ENCODE measurements at regions not wholly inside any gene's neighbourhood (a gene's known extent, or its start where the extent isn't known, plus 50 kb on each side); places are given as distances from the start of the nearest gene placed in this dataset.
A peak's percentile ranks its signal among the peaks of the same experiment; 100 is the strongest.
"Not testable (repeated sequence)": the region's sequence is repeated elsewhere in the genome, so short reads cannot be mapped to it uniquely, and the experiment has no call there.

DNA sequence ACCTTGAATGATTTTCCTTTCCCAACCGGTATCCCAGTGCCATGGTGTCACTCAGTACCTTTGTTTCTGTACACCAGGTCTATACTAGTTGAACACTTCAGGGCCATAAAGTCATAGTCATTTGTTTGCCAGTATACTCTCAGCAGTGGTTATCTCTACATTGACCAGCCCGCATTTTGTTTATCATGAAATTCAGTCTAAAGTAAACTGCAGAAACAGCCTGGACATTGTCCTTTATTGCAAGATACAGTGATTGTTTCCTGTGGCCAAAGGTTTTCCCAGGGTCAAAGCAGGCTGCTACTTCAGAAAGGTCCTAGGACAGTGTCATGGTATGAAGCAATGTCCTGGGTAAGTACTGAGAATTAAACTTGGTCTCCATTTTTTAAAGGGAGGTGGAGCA, 407.4 kb downstream of the RWDD3 start:
- DNase-seq (ENCODE audit: low spot score), result no peak
- no peak for ATAC-seq
- intact Hi-C loops (cut with DNase I), result no loop called here

DNA sequence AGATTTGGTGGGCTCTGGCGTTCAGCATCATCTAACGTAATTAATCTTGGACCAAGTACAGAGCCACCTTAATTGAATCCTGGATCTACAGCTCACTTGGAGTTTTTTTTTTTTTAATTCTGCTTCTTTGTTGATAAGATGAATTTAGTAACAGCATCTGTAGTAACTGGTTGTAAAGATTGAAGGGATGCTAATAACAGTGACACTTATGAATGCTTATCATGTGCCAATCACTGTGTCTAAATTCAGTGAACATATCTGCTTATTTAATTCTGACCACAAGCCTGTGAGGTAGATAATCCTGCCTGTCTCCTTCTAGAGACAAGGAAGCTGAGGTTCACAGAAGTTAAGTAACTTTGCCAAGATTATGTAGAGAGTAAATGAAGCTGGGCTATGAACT, 408.0 kb downstream of the RWDD3 start:
- intact Hi-C loops (cut with DNase I), result loop anchor here (1.0 kb wide), 1 partner anchor 31 kb away; no protein-coding TSS in a partner anchor
- DNase-seq (ENCODE audit: low spot score) (no peak), ATAC-seq (no peak)

DNA sequence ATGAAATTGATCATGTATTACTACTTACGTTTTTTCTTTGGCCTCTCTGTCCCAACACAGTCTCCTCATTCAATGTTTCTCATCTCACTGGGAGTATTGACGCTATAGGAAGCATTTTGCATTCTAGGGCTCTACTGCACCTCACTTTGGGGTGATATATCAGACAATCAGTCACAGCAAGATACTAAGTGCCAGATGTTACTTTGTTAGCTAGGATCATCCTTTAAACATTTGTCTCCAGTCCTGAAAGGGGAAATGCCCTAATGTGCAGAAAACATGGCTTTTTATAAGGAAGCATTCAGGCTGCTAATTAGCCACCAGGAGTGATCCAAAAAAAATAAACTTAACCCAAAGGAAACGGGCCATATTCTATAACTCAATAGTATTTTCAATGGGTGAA, 409.1 kb downstream of the RWDD3 start:
- intact Hi-C loops (cut with DNase I), result no loop called here
- ATAC-seq (no peak), DNase-seq (ENCODE audit: low spot score) (no peak)

DNA sequence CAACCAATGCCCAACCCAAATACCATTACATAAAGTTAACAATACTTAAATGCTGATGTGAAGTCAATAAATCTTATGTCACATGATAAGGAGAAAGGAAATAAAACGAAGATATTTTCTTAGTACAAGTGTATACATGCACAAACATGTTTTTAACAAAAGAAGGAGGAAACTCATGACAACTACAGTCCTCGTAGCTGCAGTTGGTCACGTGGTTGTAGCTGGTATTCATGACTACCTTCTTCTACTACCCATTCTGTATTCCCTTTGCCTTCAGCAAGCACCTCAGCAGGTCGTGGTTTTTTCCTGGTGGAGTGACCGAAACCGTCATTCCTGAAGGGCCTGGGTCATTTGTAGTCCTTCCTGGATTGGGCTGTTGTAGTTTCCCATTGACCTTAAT, 411.1 kb downstream of the RWDD3 start:
- ATAC-seq; DNase-seq (ENCODE audit: low spot score); intact Hi-C loops (cut with DNase I): not testable (repeated sequence)

DNA sequence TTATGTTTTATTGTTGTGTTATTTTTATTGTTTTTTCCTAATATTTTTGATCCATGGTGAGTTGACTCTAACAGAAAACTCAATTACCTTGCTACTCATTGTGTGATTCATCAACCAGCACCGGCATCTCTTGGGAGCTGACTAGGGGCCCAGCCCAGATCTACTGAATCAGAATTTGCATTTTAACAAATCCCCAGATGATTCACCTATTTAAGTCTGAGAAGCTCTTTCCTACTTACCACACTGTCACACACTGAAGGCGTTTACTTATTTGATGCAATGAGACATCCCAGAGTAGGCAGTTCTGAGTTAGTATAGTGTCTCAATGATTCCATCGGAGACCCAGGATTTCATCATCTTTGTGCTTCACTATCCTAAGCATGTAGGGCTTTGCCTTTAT, 416.6 kb downstream of the RWDD3 start:
- ATAC-seq, result no peak
- intact Hi-C loops (cut with DNase I), result no loop called here
- DNase-seq (ENCODE audit: low spot score), result no peak

DNA sequence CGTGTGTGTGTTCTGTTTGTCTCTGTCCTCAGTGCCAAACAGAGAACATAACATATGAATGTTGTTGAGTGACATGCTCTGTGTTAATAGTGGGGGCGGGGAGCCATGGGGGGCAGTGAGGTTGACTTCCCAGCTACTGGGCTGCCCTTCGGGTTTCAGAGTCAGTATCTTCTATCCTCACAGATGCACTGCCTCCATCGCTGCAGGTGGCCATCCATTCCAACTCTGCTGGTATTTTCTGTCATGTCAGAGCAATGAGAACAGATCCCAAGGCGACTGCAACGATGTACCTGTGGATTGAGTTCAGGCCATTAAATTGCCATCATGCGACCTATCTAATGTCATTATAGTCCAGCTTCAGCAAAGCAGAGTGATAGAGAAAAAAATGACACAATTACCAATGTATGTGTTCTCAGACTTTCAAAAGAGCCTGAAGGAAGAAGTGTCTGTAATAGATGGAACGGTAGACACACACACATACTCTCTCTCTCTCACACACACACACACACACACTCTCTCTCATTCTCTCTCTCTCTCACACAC, 418.5 kb downstream of the RWDD3 start:
- DNase-seq (ENCODE audit: low spot score) (no peak), ATAC-seq (no peak)
- intact Hi-C loops (cut with DNase I), result no loop called here

DNA sequence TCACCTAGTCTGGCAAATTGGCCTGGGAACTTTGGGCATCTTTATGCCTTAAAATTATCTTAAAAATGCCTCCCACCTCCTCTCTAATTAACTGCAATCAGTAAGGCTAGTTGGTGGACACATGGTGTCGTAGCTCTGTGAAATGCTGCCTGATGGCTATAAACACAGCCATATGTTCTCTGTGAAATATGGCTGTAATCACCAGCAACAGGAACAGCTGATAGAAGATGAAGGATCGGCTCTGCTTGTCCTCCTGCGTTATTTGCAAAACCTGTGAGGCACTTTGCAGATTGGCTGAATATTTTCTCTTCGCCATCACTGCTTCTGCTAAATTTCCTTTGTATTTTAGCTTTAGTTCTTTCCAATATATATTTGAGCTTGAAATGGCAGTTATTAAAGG, 419.6 kb downstream of the RWDD3 start:
- no peak for DNase-seq (ENCODE audit: low spot score)
- no peak for ATAC-seq
- intact Hi-C loops (cut with DNase I), result no loop called here

DNA sequence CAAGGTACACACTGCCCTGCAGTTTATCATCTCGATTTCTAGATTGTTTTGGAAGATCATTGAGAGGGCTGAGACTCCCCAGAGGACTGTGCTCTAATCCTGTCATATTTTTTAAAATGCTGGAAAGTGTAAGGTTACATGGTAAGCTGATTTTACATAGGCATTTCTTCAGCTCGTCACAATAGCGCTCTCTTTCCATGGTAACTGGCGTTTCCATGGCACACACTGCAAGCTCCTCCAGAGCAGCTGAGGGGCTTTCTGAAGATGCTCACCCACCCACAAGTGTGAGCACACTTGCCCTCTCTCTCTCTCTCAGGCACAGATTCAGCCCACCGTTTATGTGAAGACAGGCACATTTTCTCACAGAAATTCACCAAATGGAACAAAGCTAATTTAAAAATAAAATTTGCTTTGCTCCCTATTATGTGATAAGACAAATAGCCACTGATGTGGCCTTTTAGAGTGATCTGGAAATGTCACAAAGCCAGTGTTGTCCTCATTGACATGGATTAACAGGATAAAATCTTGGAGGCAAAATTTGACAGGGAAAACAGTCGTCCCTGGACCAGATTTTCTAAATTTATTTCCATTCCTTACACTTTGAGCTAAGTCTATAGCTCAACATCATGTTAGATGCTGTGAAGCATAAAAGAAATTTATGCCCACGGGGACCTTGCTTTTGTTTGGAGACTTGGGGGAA, 421.5 kb downstream of the RWDD3 start:
- intact Hi-C loops (cut with DNase I), result no loop called here
- DNase-seq (ENCODE audit: low spot score) (no peak), ATAC-seq (no peak)

DNA sequence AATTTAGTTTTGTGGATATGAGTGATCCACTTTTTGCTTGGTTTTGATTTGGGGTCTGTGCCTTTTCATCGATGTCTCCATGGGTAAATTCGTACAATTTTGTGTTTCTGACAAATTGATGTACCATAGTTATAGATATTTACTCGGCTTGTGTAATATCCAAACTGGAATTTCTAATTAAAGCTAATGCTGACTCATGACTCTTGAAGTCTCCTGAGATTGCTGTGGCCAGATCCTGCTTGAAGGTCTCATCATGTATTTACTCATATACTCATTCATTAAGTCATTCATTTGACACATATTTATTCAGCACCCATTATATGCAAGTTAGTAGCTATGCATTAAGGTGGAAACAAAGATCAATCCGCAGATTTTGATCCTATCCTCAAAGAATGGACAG, 423.2 kb downstream of the RWDD3 start:
- no peak for DNase-seq (ENCODE audit: low spot score)
- ATAC-seq, result no peak
- intact Hi-C loops (cut with DNase I), result no loop called here

DNA sequence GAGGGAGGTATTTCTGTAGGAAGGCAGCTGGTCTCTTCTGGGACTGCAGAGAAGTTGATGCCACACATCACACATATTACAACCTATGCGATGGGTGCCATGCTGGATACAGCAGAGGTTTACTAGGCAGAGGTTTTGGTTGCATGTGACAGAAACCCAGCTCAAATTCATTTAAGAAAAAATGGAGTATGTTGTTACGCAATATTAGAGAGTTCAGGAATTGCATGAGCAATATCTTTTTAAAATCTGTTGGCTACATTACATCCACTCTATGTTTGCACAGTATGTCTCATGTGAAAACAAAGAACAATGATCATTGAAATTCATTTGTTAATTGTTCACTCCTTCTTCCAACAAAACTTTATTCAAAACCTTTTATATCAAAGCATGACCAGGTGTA, 425.2 kb downstream of the RWDD3 start:
- no peak for ATAC-seq
- intact Hi-C loops (cut with DNase I), result no loop called here

DNA sequence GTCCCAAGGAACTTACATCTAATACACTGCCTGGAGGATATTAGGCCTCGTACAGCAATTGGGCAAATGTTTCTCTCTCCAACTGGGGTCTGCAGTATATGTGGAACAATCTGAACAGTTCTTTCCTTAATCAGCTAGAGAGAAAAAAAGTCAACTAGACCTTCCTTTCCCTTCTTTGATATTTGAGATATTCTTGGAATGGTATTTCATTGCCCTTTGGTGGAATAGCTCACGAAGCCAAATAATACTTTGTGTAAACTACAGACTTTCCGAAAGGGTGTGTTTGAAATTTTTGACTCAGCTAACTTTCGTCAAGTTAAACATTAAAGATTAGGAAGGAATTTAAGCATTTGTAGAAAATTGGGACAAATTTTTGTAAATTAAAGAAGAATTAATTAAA, 425.6 kb downstream of the RWDD3 start:
- intact Hi-C loops (cut with DNase I), result no loop called here

More for the DNA sequence above, 425.2 kb downstream of the RWDD3 start:
- no peak for DNase-seq (ENCODE audit: low spot score)

DNA sequence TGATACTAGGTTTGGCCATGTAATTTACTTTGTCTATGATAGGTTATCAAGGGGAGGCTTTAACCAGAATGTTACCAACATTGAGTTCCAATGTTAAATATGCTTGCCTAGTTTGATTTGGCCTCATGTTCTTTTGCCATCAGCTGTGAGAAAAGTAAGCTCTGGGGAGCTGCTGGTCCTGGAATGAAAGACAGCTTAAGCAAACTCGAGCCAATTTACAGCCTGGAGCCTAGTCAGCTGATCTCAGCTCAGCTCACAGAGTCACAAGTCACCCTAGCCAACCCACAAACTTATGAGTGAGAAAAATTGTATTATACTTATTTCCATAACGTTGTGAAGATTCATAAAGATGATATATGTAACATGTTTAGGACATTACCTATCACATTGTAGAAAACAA, 426.7 kb downstream of the RWDD3 start:
- intact Hi-C loops (cut with DNase I), result no loop called here
- DNase-seq (ENCODE audit: low spot score) (no peak), ATAC-seq (peak; percentile 42)

More for the DNA sequence above, 425.6 kb downstream of the RWDD3 start:
- DNase-seq (ENCODE audit: low spot score) (no peak), ATAC-seq (no peak)

DNA sequence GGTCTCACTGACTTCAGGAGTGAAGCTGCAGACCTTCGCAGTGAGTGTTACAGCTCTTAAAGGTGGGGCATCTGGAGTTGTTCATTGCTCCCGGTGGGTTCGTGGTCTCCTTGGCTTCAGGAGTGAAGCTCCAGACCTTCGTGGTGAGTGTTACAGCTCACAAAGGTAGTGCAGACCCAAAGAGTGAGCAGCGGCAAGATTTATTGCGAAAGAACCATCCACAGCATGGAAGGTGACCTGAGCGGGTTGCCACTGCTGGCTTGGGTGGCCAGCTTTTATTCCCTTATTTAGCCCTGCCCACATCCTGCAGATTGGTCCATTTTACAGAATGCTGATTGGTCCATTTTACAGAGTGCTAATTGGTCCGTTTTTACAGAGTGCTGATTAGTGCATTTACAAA, 429.5 kb downstream of the RWDD3 start:
- ATAC-seq; DNase-seq (ENCODE audit: low spot score); intact Hi-C loops (cut with DNase I): not testable (repeated sequence)

DNA sequence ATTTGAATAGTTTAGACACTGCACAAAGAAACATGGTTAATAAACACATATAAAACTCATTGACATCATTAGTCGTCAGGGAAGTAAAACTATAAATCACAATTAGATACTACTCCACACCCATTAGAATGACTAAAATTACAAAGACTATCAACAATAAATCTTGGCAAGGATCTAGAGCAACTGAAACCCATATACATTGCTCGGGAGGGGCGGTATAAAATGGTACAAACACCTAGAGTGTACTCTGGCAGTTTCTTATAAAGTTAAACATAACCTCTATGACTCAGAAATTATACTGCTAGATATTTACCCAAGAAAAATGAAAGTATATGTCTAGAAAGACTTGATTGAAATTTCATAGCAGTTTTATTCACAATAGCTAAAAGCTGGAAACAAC, 434.2 kb downstream of the RWDD3 start:
- ATAC-seq (no peak), DNase-seq (ENCODE audit: low spot score) (no peak)
- intact Hi-C loops (cut with DNase I), result no loop called here

DNA sequence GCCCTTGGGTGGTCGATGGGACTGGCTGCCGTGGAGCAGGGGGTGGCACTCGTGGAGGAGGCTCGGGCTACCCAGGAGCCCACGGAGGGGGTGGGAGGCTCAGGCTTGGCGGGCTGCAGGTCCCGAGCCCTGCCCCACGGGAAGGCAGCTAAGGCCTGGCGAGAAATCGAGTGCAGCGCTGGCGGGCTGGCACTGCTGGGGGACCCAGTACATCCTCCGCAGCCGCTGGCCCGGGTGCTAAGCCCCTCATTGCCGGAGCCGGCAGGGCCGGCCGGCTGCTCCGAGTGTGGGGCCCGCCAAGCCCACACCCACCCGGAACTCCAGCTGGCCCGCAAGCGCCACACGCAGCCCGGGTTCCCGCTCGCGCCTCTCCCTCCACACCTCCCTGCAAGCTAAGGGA, 435.6 kb downstream of the RWDD3 start:
- intact Hi-C loops (cut with DNase I); ATAC-seq; DNase-seq (ENCODE audit: low spot score): not testable (repeated sequence)

DNA sequence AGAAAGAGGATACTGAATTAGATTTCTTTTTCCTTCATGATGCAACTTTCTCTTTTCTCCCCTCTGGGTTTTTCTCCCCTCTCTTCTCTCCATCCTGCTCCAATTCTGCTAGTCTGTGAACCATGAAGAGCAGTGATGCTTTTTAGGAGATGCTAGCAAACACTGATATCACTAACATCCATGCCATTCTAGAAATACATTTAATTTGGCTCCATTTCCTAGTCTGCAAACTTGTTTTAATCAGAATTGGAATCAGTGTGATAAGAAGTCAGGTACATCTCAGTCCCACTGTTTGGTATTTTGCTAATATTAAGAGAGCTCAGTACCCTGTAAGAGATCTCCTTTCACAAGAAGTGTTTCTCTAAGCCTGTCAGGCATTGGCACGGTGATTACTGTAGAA, 437.1 kb downstream of the RWDD3 start:
- intact Hi-C loops (cut with DNase I), result no loop called here
- DNase-seq (ENCODE audit: low spot score), result no peak
- no peak for ATAC-seq

DNA sequence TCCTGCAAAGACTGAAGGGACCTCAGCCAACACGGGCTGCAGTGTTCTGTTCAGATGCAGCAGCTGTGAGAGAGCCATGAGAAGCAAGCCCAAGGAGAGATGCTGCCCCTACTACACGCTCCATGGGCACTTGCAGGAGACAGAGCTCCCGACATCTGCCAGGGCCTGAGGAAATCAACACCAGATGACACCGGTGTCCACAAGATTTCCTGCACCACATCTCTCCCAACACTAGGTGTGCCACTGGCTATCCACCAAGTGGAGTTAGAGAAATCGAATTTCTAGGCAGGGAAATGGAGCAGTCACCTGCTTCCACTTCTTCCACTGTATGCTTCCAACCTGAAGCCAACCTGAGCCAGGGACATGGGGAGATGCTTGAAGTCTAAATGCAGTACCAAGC, 445.3 kb downstream of the RWDD3 start:
- ATAC-seq (no peak), DNase-seq (ENCODE audit: low spot score) (no peak)
- intact Hi-C loops (cut with DNase I), result no loop called here

DNA sequence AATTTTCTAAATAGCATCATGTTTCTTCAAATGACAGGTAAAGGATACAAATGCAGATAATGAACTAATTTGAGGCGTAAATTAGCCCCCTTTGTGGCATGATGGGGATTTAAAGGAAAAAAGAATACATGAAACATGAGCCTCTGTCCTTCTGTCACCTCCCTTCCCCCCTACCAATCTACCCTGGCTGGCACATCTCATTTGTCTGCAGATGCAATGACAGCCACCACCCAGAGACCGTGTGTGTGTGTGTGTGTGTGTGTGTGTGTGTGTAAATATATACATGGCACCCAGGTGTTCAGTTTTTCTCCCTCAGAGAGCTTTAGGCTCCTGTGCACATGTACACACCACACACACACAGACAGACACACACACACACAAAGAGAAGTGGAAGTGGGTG, 451.1 kb downstream of the RWDD3 start:
- DNase-seq (ENCODE audit: low spot score) (no peak), ATAC-seq (no peak)
- intact Hi-C loops (cut with DNase I), result no loop called here

DNA sequence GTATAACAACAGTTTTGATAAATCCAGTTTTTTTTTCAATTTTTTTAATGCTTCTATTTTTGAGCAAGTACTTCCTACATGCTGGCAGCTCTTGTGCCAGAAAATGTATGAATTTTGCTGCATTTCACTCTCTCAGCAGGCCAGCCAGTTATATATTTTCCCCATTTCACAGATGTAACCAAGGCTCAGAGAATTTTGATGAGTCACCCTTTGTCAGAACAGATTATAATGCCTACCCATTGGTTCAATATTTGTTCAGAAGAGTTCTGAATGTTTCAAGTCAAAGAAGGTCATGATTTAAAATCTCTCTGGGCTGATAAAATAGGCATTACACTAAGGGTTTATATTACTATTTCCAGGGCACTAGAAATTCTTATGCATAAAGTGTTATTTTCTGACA, 452.2 kb downstream of the RWDD3 start:
- ATAC-seq, result no peak
- intact Hi-C loops (cut with DNase I), result no loop called here

DNA sequence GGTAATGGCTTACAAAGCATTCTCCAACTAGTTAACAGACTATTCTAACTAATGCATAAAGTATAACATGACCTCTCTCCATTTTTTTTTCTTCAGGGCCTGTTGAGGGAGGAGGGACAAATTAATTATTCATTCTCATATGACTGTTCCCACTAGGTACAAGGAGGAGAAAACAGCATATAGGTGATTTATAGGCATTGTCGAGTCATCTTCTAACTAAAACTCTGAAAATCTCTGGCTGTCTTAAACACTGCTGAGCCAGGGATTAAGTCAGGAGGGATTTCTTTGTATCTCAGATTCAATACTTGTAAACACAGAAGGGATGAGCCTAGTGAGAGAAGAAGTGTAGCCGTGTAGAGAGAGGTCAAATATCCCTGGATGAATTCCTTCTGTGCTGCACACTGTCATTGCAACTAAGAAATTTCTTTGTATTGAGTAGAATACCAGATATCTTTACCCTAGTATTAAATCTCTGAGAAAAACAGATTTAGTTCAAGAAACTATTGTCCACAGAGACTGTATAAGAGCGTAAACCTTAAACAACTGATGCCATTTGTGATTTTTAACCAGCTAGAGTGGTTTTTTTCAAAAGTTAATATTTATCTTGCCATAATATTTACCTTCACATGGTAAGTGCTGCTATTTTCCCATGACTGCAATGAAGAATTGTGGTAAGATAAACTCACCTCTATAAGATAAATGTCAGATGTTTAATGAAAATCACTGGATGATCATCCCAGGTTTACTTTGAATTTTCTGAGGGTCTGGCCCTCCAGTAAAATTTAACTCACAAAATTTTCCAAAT, 465.3 kb downstream of the RWDD3 start:
- intact Hi-C loops (cut with DNase I), result no loop called here
- DNase-seq (ENCODE audit: low spot score), result no peak
- ATAC-seq, result no peak

More for the DNA sequence above, 452.2 kb downstream of the RWDD3 start:
- DNase-seq (ENCODE audit: low spot score), result no peak
